Panc1 (cell line): ENCODE measurements at regions not wholly inside any gene's neighbourhood (a gene's known extent, or its start where the extent isn't known, plus 50 kb on each side); places are given as distances from the start of the nearest gene placed in this dataset.

Experiments used
- ATAC-seq: fragments of 200-7000 bp; cut with Tn5 transposase; 2 replicates; pipeline ENCODE4 v1.9.1; 2020; ENCODE audit warnings: mild to moderate bottlenecking, moderate library complexity
- BruUV-seq: library from RNA; stranded (reverse); fragments of 400-500 nt; replicated peaks from 2 replicates; lab custom pipeline; 2021; lab: Mats Ljungman, UMichigan
- CTCF ChIA-PET: fragments of 300-600 bp; sonication (Branson Sonifier 250); formaldehyde crosslinking; loops from one replicate; lab custom pipeline; 2022; ENCODE audit warnings: antibody characterized with exemption; lab: Charles Lee
- POLR2A ChIA-PET: fragments of 300-600 bp; sonication (Branson Sonifier 250); formaldehyde crosslinking; loops from one replicate; lab custom pipeline; 2022; ENCODE audit warnings: antibody characterized with exemption; lab: Charles Lee
- DNase-seq: peaks from one replicate; pipeline ENCODE4 v3.0.0-alpha.2; 2010; ENCODE audit warnings: low read depth, low spot score
- H3K27ac ChIP-seq: 2 replicates; pipeline ENCODE4 v1.5.1; 2011; ENCODE audit warnings: mild to moderate bottlenecking, low read length, inconsistent platforms
- H3K27me3 ChIP-seq: fragments of 200-500 bp; sonication (Bioruptor generic); 2 replicates; pipeline ENCODE4 v1.6.0; 2014; ENCODE audit warnings: low read length, inconsistent platforms; ENCODE audit not compliant: control insufficient read depth, insufficient read depth
- H3K36me3 ChIP-seq: fragments of 200-500 bp; sonication (Bioruptor generic); 2 replicates; pipeline ENCODE4 v1.5.1; 2014; ENCODE audit warnings: inconsistent platforms, mild to moderate bottlenecking, low read length, moderate library complexity; ENCODE audit not compliant: control insufficient read depth, insufficient read depth
- H3K4me1 ChIP-seq: 2 replicates; pipeline ENCODE4 v1.5.1; 2011; ENCODE audit warnings: inconsistent platforms, mild to moderate bottlenecking, low read length, moderate library complexity; ENCODE audit not compliant: control insufficient read depth, insufficient read depth
- H3K4me3 ChIP-seq, 2 experiments: 2 replicates each; pipeline ENCODE4 v1.5.1; 2011 to 2012; ENCODE audit warnings: low read depth in 2 of 2, low read length in 2 of 2, mild to moderate bottlenecking in 2 of 2, inconsistent platforms in 1 of 2, moderate library complexity in 1 of 2
- H3K9me3 ChIP-seq: fragments of 200-500 bp; sonication (Bioruptor generic); 2 replicates; pipeline ENCODE4 v1.5.1; 2014; ENCODE audit warnings: low read depth, mild to moderate bottlenecking, inconsistent platforms, low read length, moderate library complexity; ENCODE audit not compliant: control insufficient read depth, insufficient read depth
- CTCF ChIP-seq: fragments of 450-650 bp; IDR thresholded peaks from 2 replicates; pipeline ENCODE4 v1.5.1; 2017; ENCODE audit warnings: mild to moderate bottlenecking
- POLR2AphosphoS5 ChIP-seq: IDR thresholded peaks from 2 replicates; pipeline ENCODE4 v1.6.1; 2012; ENCODE audit warnings: mild to moderate bottlenecking, low read depth, low read length, moderate library complexity
- REST ChIP-seq, 2 experiments: IDR thresholded peaks; 2 replicates each; pipeline ENCODE4 v1.6.1; 2011 to 2012; ENCODE audit warnings: low read depth in 2 of 2, control low read depth in 1 of 2, low read length in 1 of 2, mild to moderate bottlenecking in 1 of 2, moderate library complexity in 1 of 2; ENCODE audit not compliant: insufficient read depth in 1 of 2
- SIN3A ChIP-seq: IDR thresholded peaks from 2 replicates; pipeline ENCODE4 v1.6.1; 2012; ENCODE audit warnings: low read depth, mild to moderate bottlenecking, low read length, moderate library complexity, borderline replicate concordance; ENCODE audit not compliant: insufficient read depth
- TCF7L2 ChIP-seq: IDR thresholded peaks from 2 replicates; pipeline ENCODE4 v1.6.1; 2011; ENCODE audit warnings: mild to moderate bottlenecking, low read depth, low read length, inconsistent platforms
- in situ Hi-C: cut with HindIII; loops from 2 replicates; pipeline ENCODE4 v1.10.0; 2016; ENCODE audit warnings: low sequenced_read_pairs, low pct_unique_long_range_greater_than_20kb
- intact Hi-C: fragments of 100-400 bp; cut with micrococcal nuclease; formaldehyde crosslinking; loops from one replicate; pipeline ENCODE4 v1.10.0; 2022; ENCODE audit not compliant: unreplicated experiment

DNA sequence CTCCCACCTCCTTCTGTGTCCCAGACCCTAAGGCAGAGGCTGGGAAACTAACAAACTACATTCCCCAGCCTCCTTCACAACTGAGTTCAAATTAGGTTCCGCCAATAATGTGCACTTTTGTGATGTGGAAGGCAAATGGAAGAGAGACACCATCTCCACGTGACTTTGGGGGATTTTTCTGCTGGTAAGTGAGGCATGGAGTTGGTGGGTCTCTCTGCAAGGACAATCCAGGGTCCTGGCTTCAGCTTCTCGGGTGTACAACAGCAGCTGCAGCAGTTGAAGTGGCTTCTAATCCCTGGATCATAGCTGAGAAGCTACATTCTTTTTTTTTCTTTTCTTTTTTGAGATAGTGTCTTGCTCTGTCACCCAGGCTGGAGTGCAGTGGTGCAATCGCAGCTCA, 58.9 kb upstream of the GATA2 start:
- DNase-seq: no peak
- Histone ChIP-seq H3K9me3 (no peaks in the 10 kb centered on the region), H3K4me1 (0 out of 2 replicates have a peak, but pooled peaks cover 3% of the 10 kb centered on the region), H3K27ac (no peak overlapping the region), H3K27me3 (no peaks in the 10 kb centered on the region), H3K4me3 (no peak overlapping the region), H3K36me3 (no peaks in the 10 kb centered on the region)
- ATAC-seq: no peak
- no peak for TF ChIP-seq REST (IDR thresholded peaks at IDR 0.05; ENCODE audit: insufficient read depth in 1 of 2, low read depth in 2 of 2, low read length in 1 of 2)
- TF ChIP-seq SIN3A: no peak
- intact Hi-C loops: no loop called here
- CTCF ChIA-PET: no interaction called here
- POLR2A ChIA-PET: no interaction called here
- no TSS peak for BruUV-seq
- in situ Hi-C loops: no loop called here

DNA sequence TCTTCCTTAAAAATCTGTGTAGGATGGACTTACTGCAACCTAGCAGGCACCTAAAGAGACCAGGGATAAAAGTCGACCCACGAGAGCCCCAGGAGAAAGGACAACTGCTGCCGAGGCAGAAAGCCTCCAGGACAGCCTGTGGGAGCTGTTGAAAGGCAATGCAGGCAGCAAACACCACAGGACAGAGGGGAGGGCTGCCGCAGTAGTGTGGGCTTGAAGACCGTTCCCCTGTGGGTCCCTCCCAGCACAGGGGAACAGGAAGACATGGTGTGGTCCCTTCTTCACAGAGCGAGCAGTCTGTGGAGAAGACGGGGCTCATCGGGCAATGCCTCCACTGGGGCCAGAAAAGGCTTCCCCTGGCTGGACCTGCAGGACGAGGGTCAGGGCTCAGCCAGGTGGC, 58.5 kb upstream of the GATA2 start:
- ChIA-PET POLR2A (no interaction called here), CTCF (no interaction called here)
- Histone ChIP-seq H3K27me3 (no peaks in the 10 kb centered on the region), H3K4me3 (no peak overlapping the region), H3K4me1 (0 out of 2 replicates have a peak, but pooled peaks cover 3% of the 10 kb centered on the region), H3K27ac (no peak overlapping the region), H3K36me3 (no peaks in the 10 kb centered on the region), H3K9me3 (no peaks in the 10 kb centered on the region)
- DNase-seq: no peak
- no peak for TF ChIP-seq POLR2AphosphoS5
- no peak for TF ChIP-seq CTCF
- TF ChIP-seq SIN3A: no peak
- TF ChIP-seq REST (IDR thresholded peaks at IDR 0.05; ENCODE audit: insufficient read depth in 1 of 2, low read depth in 2 of 2, low read length in 1 of 2): no peak
- TF ChIP-seq TCF7L2: no peak
- in situ Hi-C loops: no loop called here
- intact Hi-C loops: no loop called here
- BruUV-seq: no TSS peak
- ATAC-seq: no peak
